ENCODE measurements at regions not wholly inside any gene's neighbourhood (a gene's known extent, or its start where the extent isn't known, plus 50 kb on each side); places are given as distances from the start of the nearest gene placed in this dataset.

- no peak for DNase-seq (ENCODE audit: extremely low read depth in 1 of 2, low read depth in 1 of 2)
Observed at GRCh38 chr5:50963971-50964745, 297.7 kb downstream of the PARP8 start.

GRCh38 chr5:50964746-50965653, 298.6 kb downstream of the PARP8 start:
- DNase-seq (ENCODE audit: extremely low read depth in 1 of 2, low read depth in 1 of 2) = no peak

GRCh38 chr5:50965654-50966375, 299.4 kb downstream of the PARP8 start:
- no peak for DNase-seq (ENCODE audit: extremely low read depth in 1 of 2, low read depth in 1 of 2)

- DNase-seq (ENCODE audit: extremely low read depth in 1 of 2, low read depth in 1 of 2) = no peak
Observed at GRCh38 chr5:50967009-50967562, 300.6 kb downstream of the PARP8 start.

- DNase-seq (ENCODE audit: extremely low read depth in 1 of 2, low read depth in 1 of 2) = no peak
Observed at GRCh38 chr5:50967563-50968355, 301.3 kb downstream of the PARP8 start.

GRCh38 chr5:50968356-50969149, 302.1 kb downstream of the PARP8 start:
- DNase-seq (ENCODE audit: extremely low read depth in 1 of 2, low read depth in 1 of 2) = no peak

- DNase-seq (ENCODE audit: extremely low read depth in 1 of 2, low read depth in 1 of 2) = no peak
Observed at GRCh38 chr5:50969151-50970031, 303.0 kb downstream of the PARP8 start.

GRCh38 chr5:50975840-50976239, 309.4 kb downstream of the PARP8 start:
- no peak for DNase-seq (ENCODE audit: extremely low read depth in 1 of 2, low read depth in 1 of 2)

GRCh38 chr5:50978924-50979323, 312.5 kb downstream of the PARP8 start:
- no peak for DNase-seq (ENCODE audit: extremely low read depth in 1 of 2, low read depth in 1 of 2)

GRCh38 chr5:50984640-50985039, 318.2 kb downstream of the PARP8 start:
- DNase-seq (ENCODE audit: extremely low read depth in 1 of 2, low read depth in 1 of 2) = no peak

GRCh38 chr5:50990296-50990924, 324.0 kb downstream of the PARP8 start:
- no peak for DNase-seq (ENCODE audit: extremely low read depth in 1 of 2, low read depth in 1 of 2)

GRCh38 chr5:50995285-50995942, 329.0 kb downstream of the PARP8 start:
- DNase-seq (ENCODE audit: extremely low read depth in 1 of 2, low read depth in 1 of 2) = no peak

GRCh38 chr5:51001227-51001923, 334.9 kb downstream of the PARP8 start:
- DNase-seq (ENCODE audit: extremely low read depth in 1 of 2, low read depth in 1 of 2) = no peak

GRCh38 chr5:51002368-51002767, 335.9 kb downstream of the PARP8 start:
- DNase-seq (ENCODE audit: extremely low read depth in 1 of 2, low read depth in 1 of 2) = no peak

- no peak for DNase-seq (ENCODE audit: extremely low read depth in 1 of 2, low read depth in 1 of 2)
Observed at GRCh38 chr5:51013036-51013435, 346.6 kb downstream of the PARP8 start.

- no peak for DNase-seq (ENCODE audit: extremely low read depth in 1 of 2, low read depth in 1 of 2)
Observed at GRCh38 chr5:51018423-51018822, 352.0 kb downstream of the PARP8 start.

- DNase-seq (ENCODE audit: extremely low read depth in 1 of 2, low read depth in 1 of 2) = no peak
Observed at GRCh38 chr5:51024263-51024662, 357.8 kb downstream of the PARP8 start.
